GM19239 (cell line): ENCODE measurements at regions not wholly inside any gene's neighbourhood (a gene's known extent, or its start where the extent isn't known, plus 50 kb on each side); places are given as distances from the start of the nearest gene placed in this dataset.
"Not testable (repeated sequence)": the region's sequence is repeated elsewhere in the genome, so short reads cannot be mapped to it uniquely, and the experiment has no call there.

Source experiments
- DNase-seq: peaks from one replicate; pipeline ENCODE4 v3.0.0; 2011; ENCODE audit warnings: low spot score; ENCODE audit not compliant: insufficient read length
- FAIRE-seq: peaks from 2 replicates; lab custom pipeline; 2011; peaks lifted over from hg19 to GRCh38; lab: Jason Lieb, UNC

GRCh38 chr6:6412221-6412620, 91.8 kb upstream of the F13A1 start:
- no peak for FAIRE-seq
- DNase-seq = no peak

GRCh38 chr6:6412700-6413099, 92.2 kb upstream of the F13A1 start:
- no peak for DNase-seq
- FAIRE-seq = no peak

- no peak for DNase-seq
- FAIRE-seq = no peak
Measured at GRCh38 chr6:6414931-6415330, 94.5 kb upstream of the F13A1 start.

DNA sequence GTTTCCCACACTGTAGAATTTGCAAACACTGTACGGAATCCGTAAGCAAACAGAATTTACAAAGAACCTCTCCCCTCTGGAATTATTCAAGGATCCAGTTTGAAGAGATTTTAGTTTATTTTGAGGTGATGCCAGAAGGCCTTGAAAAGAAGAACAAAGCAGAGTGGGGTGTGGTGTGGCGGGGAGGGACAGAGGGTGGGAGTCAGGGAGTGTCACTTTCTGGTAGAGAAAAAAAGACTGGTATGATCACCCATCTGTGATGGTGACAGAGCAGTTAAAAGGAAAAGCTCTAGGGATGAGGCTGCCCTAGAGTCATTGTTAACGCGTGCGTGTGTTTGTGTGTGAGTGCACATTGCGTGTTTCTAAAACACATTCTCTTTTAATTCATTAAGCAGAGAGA, 97.0 kb upstream of the F13A1 start:
- DNase-seq (no peak), FAIRE-seq (no peak)

DNA sequence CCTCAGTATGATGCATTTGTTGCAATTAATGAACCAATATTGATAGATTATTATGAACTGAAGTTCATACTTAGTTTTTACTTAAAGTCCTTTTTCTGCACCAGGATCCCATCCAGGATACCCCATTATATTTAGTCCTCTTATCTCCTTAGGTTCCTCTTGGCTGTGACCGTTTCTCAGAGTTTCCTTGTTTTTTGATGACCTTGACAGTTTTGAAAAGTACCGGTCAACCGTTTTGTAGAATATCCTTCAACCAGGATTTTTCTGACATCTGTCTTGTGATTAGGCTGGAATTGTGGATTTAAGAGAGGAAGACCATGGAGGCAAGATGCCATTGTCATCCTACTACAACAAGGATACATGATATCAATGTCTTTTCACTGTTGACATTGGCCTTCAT, 98.0 kb upstream of the F13A1 start:
- DNase-seq (no peak), FAIRE-seq (no peak)

DNA sequence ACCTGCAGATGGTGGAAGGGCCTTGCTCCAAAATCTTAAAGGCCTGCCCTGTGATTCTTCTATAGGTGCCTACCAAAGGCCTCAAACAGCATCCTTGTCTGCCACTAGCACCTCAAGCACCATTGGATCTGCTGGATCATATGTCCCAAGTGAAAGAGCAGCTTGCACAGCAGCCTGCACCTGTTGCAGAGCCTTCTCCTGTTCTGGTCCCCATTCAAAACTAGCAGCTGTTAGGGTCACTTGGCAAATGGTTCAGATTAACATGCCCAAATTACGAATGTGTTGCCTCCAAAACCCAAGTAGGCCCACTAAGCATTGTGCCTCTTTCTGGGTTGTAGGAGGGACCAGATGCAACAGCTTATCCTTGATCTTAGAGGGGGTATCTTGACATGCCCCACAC, 99.6 kb upstream of the F13A1 start:
- DNase-seq (no peak), FAIRE-seq (no peak)

DNA sequence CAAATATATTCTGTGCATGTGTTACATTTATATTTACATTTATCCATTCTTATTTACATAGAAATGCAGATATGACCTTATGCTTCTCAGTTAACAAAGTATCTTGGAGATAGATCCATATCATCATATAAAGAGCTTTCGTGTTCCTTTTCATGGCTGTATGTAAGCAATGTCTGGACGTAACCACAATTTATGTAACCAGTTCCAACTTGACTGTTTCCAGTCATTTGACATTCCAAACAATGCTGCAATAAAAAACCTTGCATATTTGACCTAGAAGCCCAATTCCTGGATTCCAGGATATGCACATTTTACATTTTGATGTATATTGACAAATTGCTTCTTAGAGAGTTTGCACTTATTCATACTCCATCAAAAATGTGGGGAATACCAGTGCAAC, 113.7 kb upstream of the F13A1 start:
- no peak for FAIRE-seq
- DNase-seq = no peak

GRCh38 chr6:6434723-6435122, 114.3 kb upstream of the F13A1 start:
- no peak for FAIRE-seq

DNA sequence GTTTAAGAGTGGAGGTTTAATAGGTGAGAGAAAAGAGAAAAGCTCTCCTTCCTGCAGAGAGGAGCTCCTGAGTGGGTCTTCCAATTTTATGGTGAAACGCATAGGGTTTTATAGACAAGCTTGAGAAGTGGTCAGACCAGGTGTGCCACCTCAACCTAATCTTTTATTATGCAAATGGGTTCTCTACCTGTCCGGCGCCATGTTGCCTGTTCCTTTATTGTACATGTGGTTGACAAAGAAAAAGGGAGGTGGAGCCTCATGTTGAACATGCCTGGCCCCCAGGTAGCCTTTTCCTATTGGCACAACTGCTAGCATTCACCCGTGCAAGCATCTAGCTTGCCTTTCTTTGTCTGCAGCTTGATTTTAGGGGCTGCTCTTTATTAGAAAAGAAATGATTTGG, 115.9 kb upstream of the F13A1 start:
- FAIRE-seq (no peak), DNase-seq (no peak)

More at GRCh38 chr6:6434723-6435122, 114.3 kb upstream of the F13A1 start:
- DNase-seq = no peak

DNA sequence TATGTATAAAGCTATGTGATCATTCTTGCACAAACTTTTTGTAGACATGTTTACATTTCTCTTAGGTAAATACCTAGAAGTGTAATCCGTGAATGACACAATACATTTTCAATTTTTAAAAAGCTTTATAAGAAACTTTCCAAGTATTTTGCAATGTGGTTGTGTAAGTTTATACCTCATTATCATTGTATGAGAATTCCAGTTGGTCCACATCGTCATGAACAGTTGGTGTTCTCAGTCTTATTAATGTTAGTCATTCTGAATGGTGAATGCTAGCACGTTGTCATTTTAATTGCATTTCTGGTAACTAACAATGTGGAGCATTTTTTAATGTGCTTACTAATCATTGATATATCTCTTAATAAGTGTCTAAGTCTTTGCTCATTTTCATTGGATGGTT, 116.5 kb upstream of the F13A1 start:
- FAIRE-seq (no peak), DNase-seq (no peak)

GRCh38 chr6:6438286-6438685, 117.8 kb upstream of the F13A1 start:
- FAIRE-seq (no peak), DNase-seq (no peak)

- DNase-seq (no peak), FAIRE-seq (no peak)
Measured at GRCh38 chr6:6439778-6440177, 119.3 kb upstream of the F13A1 start.

GRCh38 chr6:6452002-6452401, 131.5 kb upstream of the F13A1 start:
- FAIRE-seq (no peak), DNase-seq (no peak)

DNA sequence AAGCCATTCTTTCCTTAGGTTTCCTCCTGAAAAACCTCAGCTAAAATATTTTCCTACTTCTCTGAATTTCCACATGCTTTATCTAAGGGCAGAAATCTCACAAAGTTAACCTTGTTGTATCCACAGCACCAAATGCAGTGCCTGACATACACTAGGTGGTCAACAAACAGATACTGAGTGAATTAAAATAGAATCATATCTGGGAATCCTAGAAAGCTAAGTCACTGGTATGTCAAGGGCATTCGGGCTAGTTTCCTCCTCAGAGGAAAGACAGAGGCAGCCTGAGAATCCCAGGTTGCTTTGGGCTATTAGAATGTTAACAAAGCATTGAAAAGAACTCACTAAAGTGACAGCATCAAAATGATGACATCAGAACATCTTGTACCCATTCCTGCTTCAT, 132.7 kb upstream of the F13A1 start:
- FAIRE-seq = no peak
- DNase-seq = no peak

DNA sequence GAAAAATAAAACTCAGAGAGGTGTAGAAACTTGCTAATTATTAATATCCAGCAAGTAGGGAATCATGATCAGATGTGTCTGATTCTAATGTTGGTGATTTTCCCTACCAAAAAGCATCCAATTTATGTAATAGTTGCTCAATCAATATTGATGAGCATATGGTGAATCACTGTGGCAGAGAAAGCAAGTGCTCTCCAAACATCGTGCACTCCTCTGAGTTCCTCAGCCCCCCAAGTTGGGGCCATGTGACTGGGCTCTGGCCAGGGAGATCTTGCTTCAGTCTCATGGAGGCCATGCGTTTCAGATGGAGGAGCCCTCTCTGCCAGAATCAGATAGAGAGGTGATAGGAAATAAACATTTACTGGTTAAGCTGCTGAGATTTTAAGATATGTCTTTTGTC, 133.2 kb upstream of the LY86 start:
- no peak for FAIRE-seq

DNA sequence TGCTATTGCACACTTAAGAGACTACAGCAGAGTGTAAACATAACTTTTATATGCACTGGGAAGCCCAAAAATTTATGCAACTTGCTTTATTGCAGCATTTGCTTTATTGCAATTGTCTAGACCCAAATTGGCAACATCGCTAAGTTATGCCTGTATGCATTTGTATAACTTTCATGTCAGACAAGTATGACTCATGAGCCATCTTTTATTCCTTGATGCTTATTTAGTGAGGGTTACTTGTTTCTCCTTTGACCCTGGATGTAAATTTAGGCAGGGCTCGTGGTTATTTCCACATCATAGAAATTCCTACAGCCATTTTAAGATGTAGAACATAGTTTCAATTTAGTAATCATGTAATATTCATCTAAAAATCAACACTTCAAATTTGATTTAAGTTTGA, 130.3 kb upstream of the LY86 start:
- FAIRE-seq (peak; percentile 40), DNase-seq (no peak)

More for the DNA sequence above, 133.2 kb upstream of the LY86 start:
- DNase-seq = no peak

GRCh38 chr6:6459963-6460362, 128.6 kb upstream of the LY86 start:
- DNase-seq, FAIRE-seq: not testable (repeated sequence)

DNA sequence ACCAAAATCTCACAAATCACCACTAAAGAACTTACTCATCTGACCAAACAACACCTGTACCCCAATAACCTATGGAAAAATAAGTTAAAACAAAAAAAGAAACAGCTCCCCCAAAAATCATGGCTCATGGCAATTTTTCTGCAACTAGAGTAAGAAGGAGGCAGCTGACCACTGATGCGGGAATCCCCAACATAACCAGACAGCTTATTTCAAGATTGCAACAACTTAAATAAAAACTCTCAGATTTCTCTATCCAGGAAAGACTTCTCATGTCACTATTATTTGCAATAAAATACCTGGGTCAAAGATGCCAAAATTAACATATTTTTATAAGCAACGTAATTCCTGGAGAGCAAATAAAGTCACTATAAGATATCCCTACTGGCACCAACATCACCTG, 128.1 kb upstream of the LY86 start:
- no peak for FAIRE-seq
- no peak for DNase-seq

DNA sequence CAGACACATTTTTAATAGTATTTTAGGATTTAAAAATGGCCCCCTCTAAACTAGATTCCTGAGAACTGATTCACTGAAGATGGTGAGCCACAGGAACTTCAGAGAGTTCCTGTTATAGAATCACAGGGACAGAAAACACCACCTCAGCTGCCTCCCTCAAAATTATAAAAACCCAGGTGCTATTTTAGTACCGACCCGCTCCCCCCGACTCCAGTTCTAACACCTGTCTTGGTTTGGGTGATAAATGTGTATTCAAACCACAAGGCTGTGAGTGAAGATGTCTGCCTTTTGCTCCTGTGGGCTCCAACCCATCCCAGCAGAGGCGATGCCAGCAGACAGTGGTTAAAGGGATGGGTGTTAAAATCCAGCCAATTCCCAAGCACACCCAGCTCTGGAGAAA, 127.4 kb upstream of the LY86 start:
- FAIRE-seq (no peak), DNase-seq (no peak)

DNA sequence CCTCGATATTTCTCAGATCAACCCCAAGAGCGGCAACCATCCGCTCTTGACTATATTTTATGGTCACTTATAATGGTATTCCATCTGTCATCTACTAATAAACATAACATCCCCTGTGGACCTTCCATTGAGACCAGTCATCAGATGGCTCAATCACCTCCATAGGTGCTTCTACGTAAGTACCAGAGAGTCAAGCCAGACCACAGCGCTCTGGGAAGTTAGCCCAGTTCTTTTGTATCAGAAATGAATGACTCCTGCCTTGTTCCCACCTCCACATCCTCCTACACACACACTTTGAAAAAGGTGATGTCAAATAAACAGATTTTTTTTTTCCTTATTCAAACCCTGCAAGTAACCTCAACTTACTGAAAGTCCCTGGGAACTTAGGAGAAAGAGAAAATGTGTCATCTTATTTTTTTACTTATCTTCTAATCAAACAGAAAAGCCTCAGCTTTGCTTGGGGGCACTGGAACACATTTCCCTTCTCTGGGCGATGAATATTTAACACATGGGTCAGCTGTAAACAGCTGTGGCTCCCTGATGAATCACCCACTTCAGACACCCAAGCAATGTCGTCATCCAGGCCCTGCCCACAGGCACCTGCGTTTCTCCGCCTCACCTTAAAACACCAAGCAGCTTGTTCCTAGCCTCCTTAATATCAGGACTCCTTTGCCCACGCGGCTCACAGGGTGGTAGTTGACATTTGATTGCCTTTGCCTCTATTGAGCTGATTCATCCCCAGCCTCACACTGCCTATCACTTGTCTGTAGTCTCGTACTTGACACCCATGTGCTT, 121.4 kb upstream of the LY86 start:
- DNase-seq = no peak
- FAIRE-seq = no peak

- FAIRE-seq (no peak), DNase-seq (no peak)
Measured at GRCh38 chr6:6469074-6469473, 119.4 kb upstream of the LY86 start.

GRCh38 chr6:6470123-6470522, 118.4 kb upstream of the LY86 start:
- no peak for DNase-seq
- FAIRE-seq = no peak
